Retinal pigment epithelial cell (primary cell): ENCODE measurements at regions not wholly inside any gene's neighbourhood (a gene's known extent, or its start where the extent isn't known, plus 50 kb on each side); places are given as distances from the start of the nearest gene placed in this dataset.

Source experiments
- DNase-seq: peaks from one replicate; pipeline ENCODE4 v3.0.0-alpha.2; 2010; ENCODE audit warnings: low read depth
- H3K4me3 ChIP-seq: 2 replicates; pipeline ENCODE4 v1.5.1; 2011; ENCODE audit warnings: mild to moderate bottlenecking, low read length, control low read depth, moderate library complexity
- CTCF ChIP-seq: conservative IDR thresholded peaks from 2 replicates; pipeline ENCODE4 v1.5.1; 2011; ENCODE audit warnings: low read depth, low read length, control low read depth, inconsistent platforms

- no peak for DNase-seq
- TF ChIP-seq CTCF, result peak; percentile 12
- H3K4me3 ChIP-seq, result no peak overlapping the region
These were observed 201.7 kb upstream of the FOXQ1 start for GRCh38 chr6:1110164-1110563.

- no peak for TF ChIP-seq CTCF
- no peak for DNase-seq
- no peak overlapping the region for H3K4me3 ChIP-seq
These were observed 202.8 kb upstream of the FOXQ1 start for GRCh38 chr6:1109134-1109533.

- H3K4me3 ChIP-seq, result no peak overlapping the region
- DNase-seq, result no peak
- TF ChIP-seq CTCF, result no peak
These were observed 203.7 kb upstream of the FOXQ1 start for GRCh38 chr6:1108198-1108597.

GRCh38 chr6:1107578-1107977, 204.3 kb upstream of the FOXQ1 start:
- TF ChIP-seq CTCF, result no peak
- no peak overlapping the region for H3K4me3 ChIP-seq
- DNase-seq, result no peak

- no peak overlapping the region for H3K4me3 ChIP-seq
- no peak for TF ChIP-seq CTCF
- no peak for DNase-seq
These were observed 206.0 kb upstream of the FOXQ1 start for GRCh38 chr6:1105833-1106400.

- DNase-seq, result no peak
- no peak overlapping the region for H3K4me3 ChIP-seq
- no peak for TF ChIP-seq CTCF
These were observed 206.8 kb upstream of the FOXQ1 start for GRCh38 chr6:1104988-1105670.

- no peak overlapping the region for H3K4me3 ChIP-seq
- no peak for DNase-seq
- TF ChIP-seq CTCF, result no peak
These were observed 207.8 kb upstream of the FOXQ1 start for GRCh38 chr6:1103945-1104623.
